ENCODE measurements at regions not wholly inside any gene's neighbourhood (a gene's known extent, or its start where the extent isn't known, plus 50 kb on each side); places are given as distances from the start of the nearest gene placed in this dataset.

- TF ChIP-seq POLR2AphosphoS5 (IDR thresholded peaks at IDR 0.05; ENCODE audit: low read depth) (no peak), CTCF (IDR thresholded peaks at IDR 0.05; ENCODE audit: insufficient read depth, low read length) (no peak), GABPA (IDR thresholded peaks at IDR 0.05; ENCODE audit: low read depth) (no peak), REST (IDR thresholded peaks at IDR 0.05; ENCODE audit: insufficient replicate concordance, low read depth) (no peak)
Observed at GRCh38 chr4:176453079-176453478, 133.3 kb downstream of the SPCS3 start.
